Uterus (tissue), 3 donors: ENCODE measurements at regions not wholly inside any gene's neighbourhood (a gene's known extent, or its start where the extent isn't known, plus 50 kb on each side); places are given as distances from the start of the nearest gene placed in this dataset.

Source experiments
- DNase-seq, 2 donors: peaks; one replicate each; pipeline ENCODE4 v3.0.0-alpha.2; 2019 to 2020
- H3K27ac ChIP-seq, 2 donors: fragments of 200-600 bp; sonication (generic); 1 replicate in 1 of 2; 2 replicates in 1 of 2; pipeline ENCODE4 v1.5.1; 2016 to 2018
- H3K27me3 ChIP-seq, 2 donors: fragments of 200-600 bp; sonication (generic); one replicate each; pipeline ENCODE4 v1.5.1; 2018 to 2019; ENCODE audit warnings: control low read depth in 1 of 2
- H3K36me3 ChIP-seq, 2 donors: fragments of 200-600 bp; sonication (generic); one replicate each; pipeline ENCODE4 v1.5.1; 2019; ENCODE audit warnings: control low read depth in 1 of 2
- H3K4me1 ChIP-seq, 2 donors: fragments of 200-600 bp; sonication (generic); one replicate each; pipeline ENCODE4 v1.5.1; 2018 to 2019; ENCODE audit warnings: control low read depth in 1 of 2
- H3K4me3 ChIP-seq, 2 donors: fragments of 200-600 bp; sonication (generic); 1 replicate in 1 of 2; 2 replicates in 1 of 2; pipeline ENCODE4 v1.5.1; 2018 to 2019; ENCODE audit warnings: mild to moderate bottlenecking in 1 of 2
- H3K9me3 ChIP-seq, 2 donors: fragments of 200-600 bp; sonication (generic); one replicate each; pipeline ENCODE4 v1.5.1; 2019; ENCODE audit warnings: control low read depth in 1 of 2
- CTCF ChIP-seq, 4 experiments: fragments of 200-600 bp in 2 of 4; fragments of 450-650 bp in 2 of 4; sonication (generic) in 2 of 4; IDR thresholded peaks; one replicate each; pipeline ENCODE4 v1.5.1; 2016 to 2019; ENCODE audit warnings: antibody characterized with exemption in 4 of 4, mild to moderate bottlenecking in 2 of 4, moderate library complexity in 1 of 4
- POLR2A ChIP-seq, 2 donors: fragments of 450-650 bp; IDR thresholded peaks; one replicate each; pipeline ENCODE4 v1.6.1; 2016; ENCODE audit warnings: antibody characterized with exemption in 2 of 2, mild to moderate bottlenecking in 1 of 2, moderate library complexity in 1 of 2
- intact Hi-C: fragments of 100-400 bp; cut with DNase I; formaldehyde crosslinking; loops from one replicate; pipeline ENCODE4 v1.15.1; 2023; ENCODE audit warnings: low total_unique reads
- donor health status: DM: yes; HTN: yes; CAD: no.

- no peaks in the 10 kb centered on the region for H3K9me3 ChIP-seq
- no peaks in the 10 kb centered on the region for H3K4me1 ChIP-seq
- intact Hi-C loops: no loop called here
- H3K27me3 ChIP-seq: no peaks in the 10 kb centered on the region
- H3K4me3 ChIP-seq: no peak overlapping the region
- no peak for DNase-seq
- TF ChIP-seq POLR2A (IDR thresholded peaks at IDR 0.05) (no peak), CTCF (IDR thresholded peaks at IDR 0.05) (no peak)
- H3K36me3 ChIP-seq: no peaks in the 10 kb centered on the region
- no peak overlapping the region for H3K27ac ChIP-seq
Observed at GRCh38 chr1:14102180-14102579, 402.2 kb downstream of the PRDM2 start.

- no peak for DNase-seq
- intact Hi-C loops: no loop called here
- Histone ChIP-seq H3K36me3 (no peaks in the 10 kb centered on the region), H3K9me3 (no peaks in the 10 kb centered on the region), H3K4me1 (no peaks in the 10 kb centered on the region), H3K27me3 (no peaks in the 10 kb centered on the region), H3K4me3 (no peak overlapping the region), H3K27ac (no peak overlapping the region)
- no peak for TF ChIP-seq CTCF (IDR thresholded peaks at IDR 0.05)
- no peak for TF ChIP-seq POLR2A (IDR thresholded peaks at IDR 0.05)
Observed at GRCh38 chr1:14103878-14104430, 404.0 kb downstream of the PRDM2 start.

GRCh38 chr1:14106126-14106525 lies 406.1 kb downstream of the PRDM2 start:
- H3K36me3 ChIP-seq: no peaks in the 10 kb centered on the region
- TF ChIP-seq CTCF (IDR thresholded peaks at IDR 0.05): no peak
- TF ChIP-seq POLR2A (IDR thresholded peaks at IDR 0.05): no peak
- DNase-seq: no peak
- H3K4me3 ChIP-seq: no peak overlapping the region
- no peaks in the 10 kb centered on the region for H3K4me1 ChIP-seq
- no peak overlapping the region for H3K27ac ChIP-seq
- no peaks in the 10 kb centered on the region for H3K9me3 ChIP-seq
- H3K27me3 ChIP-seq: no peaks in the 10 kb centered on the region
- intact Hi-C loops: no loop called here

GRCh38 chr1:14106679-14107313 lies 406.8 kb downstream of the PRDM2 start:
- no peak for DNase-seq
- no peaks in the 10 kb centered on the region for H3K4me1 ChIP-seq
- intact Hi-C loops: no loop called here

More at GRCh38 chr1:14106679-14107313, 406.8 kb downstream of the PRDM2 start:
- Histone ChIP-seq H3K9me3 (no peaks in the 10 kb centered on the region), H3K4me3 (no peak overlapping the region), H3K27me3 (no peaks in the 10 kb centered on the region), H3K36me3 (no peaks in the 10 kb centered on the region), H3K27ac (no peak overlapping the region)
- TF ChIP-seq CTCF (IDR thresholded peaks at IDR 0.05) (no peak), POLR2A (IDR thresholded peaks at IDR 0.05) (no peak)
